PFSK-1 (cell line): ENCODE measurements at regions not wholly inside any gene's neighbourhood (a gene's known extent, or its start where the extent isn't known, plus 50 kb on each side); places are given as distances from the start of the nearest gene placed in this dataset.

ENCODE experiments used
- FOXP2 ChIP-seq: optimal IDR thresholded peaks from 2 replicates; pipeline ENCODE3; 2011; ENCODE audit warnings: borderline replicate concordance, control low read depth, inconsistent platforms; ENCODE audit not compliant: insufficient read depth; ENCODE audit errors: extremely low read length, extremely low read depth
- POLR2AphosphoS5 ChIP-seq: IDR thresholded peaks from 2 replicates; pipeline ENCODE4 v1.6.1; 2012; ENCODE audit warnings: low read depth, mild to moderate bottlenecking, control low read depth, low read length, moderate library complexity
- REST ChIP-seq, 2 experiments: IDR thresholded peaks; 2 replicates each; pipeline versions ENCODE4 v1.6.1 to v1.8.0; 2011 to 2012; ENCODE audit warnings: low read depth in 2 of 2, low read length in 2 of 2, control low read depth in 1 of 2, inconsistent platforms in 1 of 2, mild to moderate bottlenecking in 1 of 2, moderate library complexity in 1 of 2; ENCODE audit not compliant: insufficient read depth in 1 of 2
- SIN3A ChIP-seq: IDR thresholded peaks from 2 replicates; pipeline ENCODE4 v1.6.1; 2012; ENCODE audit warnings: mild to moderate bottlenecking, low read length, moderate library complexity, borderline replicate concordance; ENCODE audit not compliant: insufficient read depth
- TAF1 ChIP-seq: IDR thresholded peaks from 2 replicates; pipeline ENCODE4 v1.6.1; 2012; ENCODE audit warnings: low read length, control low read depth, borderline replicate concordance; ENCODE audit not compliant: insufficient read depth

- TF ChIP-seq TAF1 (no peak), REST (IDR thresholded peaks at IDR 0.05; ENCODE audit: insufficient read depth in 1 of 2, low read depth in 2 of 2, low read length in 2 of 2) (no peak), POLR2AphosphoS5 (no peak), FOXP2 (no peak)
These were observed 308.5 kb downstream of the MRPL39 start for GRCh38 chr21:25298512-25299491.

GRCh38 chr21:25297117-25297516 is 310.2 kb downstream of the MRPL39 start:
- no peak for TF ChIP-seq POLR2AphosphoS5
- no peak for TF ChIP-seq SIN3A
- no peak for TF ChIP-seq FOXP2
- no peak for TF ChIP-seq TAF1
- no peak for TF ChIP-seq REST (IDR thresholded peaks at IDR 0.05; ENCODE audit: insufficient read depth in 1 of 2, low read depth in 2 of 2, low read length in 2 of 2)

- TF ChIP-seq REST (IDR thresholded peaks at IDR 0.05; ENCODE audit: insufficient read depth in 1 of 2, low read depth in 2 of 2, low read length in 2 of 2), result no peak
- TF ChIP-seq FOXP2, result no peak
- no peak for TF ChIP-seq SIN3A
- no peak for TF ChIP-seq POLR2AphosphoS5
- TF ChIP-seq TAF1, result no peak
These were observed 311.0 kb downstream of the MRPL39 start for GRCh38 chr21:25296252-25296651.

- no peak for TF ChIP-seq SIN3A
- no peak for TF ChIP-seq FOXP2
- no peak for TF ChIP-seq POLR2AphosphoS5
These were observed 314.9 kb downstream of the MRPL39 start for GRCh38 chr21:25292396-25292795.

- TF ChIP-seq REST (IDR thresholded peaks at IDR 0.05; ENCODE audit: insufficient read depth in 1 of 2, low read depth in 2 of 2, low read length in 2 of 2), result no peak
- TF ChIP-seq SIN3A, result no peak
- no peak for TF ChIP-seq FOXP2
- no peak for TF ChIP-seq POLR2AphosphoS5
- TF ChIP-seq TAF1, result no peak
These were observed 323.6 kb downstream of the MRPL39 start for GRCh38 chr21:25283720-25284119.
